GM12892 (cell line): ENCODE measurements at regions not wholly inside any gene's neighbourhood (a gene's known extent, or its start where the extent isn't known, plus 50 kb on each side); places are given as distances from the start of the nearest gene placed in this dataset.

Source experiments
- DNase-seq: peaks from one replicate; pipeline ENCODE4 v3.0.0; 2011; ENCODE audit not compliant: insufficient read length
- FAIRE-seq: peaks from 2 replicates; lab custom pipeline; 2011; peaks lifted over from hg19 to GRCh38; lab: Jason Lieb, UNC
- POLR2A ChIP-seq: IDR thresholded peaks from 2 replicates; pipeline ENCODE4 v1.6.1; 2011; ENCODE audit warnings: low read depth, low read length, control low read depth
- POLR2AphosphoS5 ChIP-seq: IDR thresholded peaks from 2 replicates; pipeline ENCODE4 v1.6.1; 2011; ENCODE audit warnings: low read depth, low read length, control low read depth
- TAF1 ChIP-seq: IDR thresholded peaks from 2 replicates; pipeline ENCODE4 v1.6.1; 2011; ENCODE audit warnings: low read depth, mild to moderate bottlenecking, control low read depth, low read length, borderline replicate concordance

- FAIRE-seq (no peak), DNase-seq (no peak)
- no peak for TF ChIP-seq TAF1
- no peak for TF ChIP-seq POLR2AphosphoS5
- no peak for TF ChIP-seq POLR2A
Measured at GRCh38 chr18:41199212-41199611, 755.8 kb upstream of the PIK3C3 start.

- FAIRE-seq (no peak), DNase-seq (no peak)
- TF ChIP-seq POLR2A (no peak), POLR2AphosphoS5 (no peak)
Measured at GRCh38 chr18:41197967-41198366, 757.1 kb upstream of the PIK3C3 start.

- DNase-seq: no peak
- no peak for FAIRE-seq
- TF ChIP-seq POLR2A (no peak), POLR2AphosphoS5 (no peak), TAF1 (no peak)
Measured at GRCh38 chr18:41170346-41170745, 784.7 kb upstream of the PIK3C3 start.

GRCh38 chr18:41165625-41166024 is 789.4 kb upstream of the PIK3C3 start:
- TF ChIP-seq POLR2A (no peak), TAF1 (no peak), POLR2AphosphoS5 (no peak)
- no peak for FAIRE-seq

GRCh38 chr18:41162781-41163180 is 792.3 kb upstream of the PIK3C3 start:
- TF ChIP-seq POLR2AphosphoS5: no peak
- TF ChIP-seq TAF1: no peak
- TF ChIP-seq POLR2A: no peak
- no peak for FAIRE-seq
- no peak for DNase-seq

More at GRCh38 chr18:41165625-41166024, 789.4 kb upstream of the PIK3C3 start:
- DNase-seq: no peak

GRCh38 chr18:41162191-41162590 is 792.8 kb upstream of the PIK3C3 start:
- FAIRE-seq (no peak), DNase-seq (no peak)
- no peak for TF ChIP-seq POLR2A
- TF ChIP-seq TAF1: no peak
- TF ChIP-seq POLR2AphosphoS5: no peak

GRCh38 chr18:41155910-41156851 is 798.9 kb upstream of the PIK3C3 start:
- FAIRE-seq: no peak
- DNase-seq: no peak
- TF ChIP-seq TAF1 (no peak), POLR2AphosphoS5 (no peak), POLR2A (no peak)

GRCh38 chr18:41155025-41155424 is 800.0 kb upstream of the PIK3C3 start:
- DNase-seq: no peak
- no peak for TF ChIP-seq POLR2AphosphoS5
- FAIRE-seq: no peak

GRCh38 chr18:41153871-41154270 is 801.2 kb upstream of the PIK3C3 start:
- TF ChIP-seq TAF1 (no peak), POLR2A (no peak), POLR2AphosphoS5 (no peak)
- FAIRE-seq (no peak), DNase-seq (no peak)

GRCh38 chr18:41150316-41150715 is 804.7 kb upstream of the PIK3C3 start:
- TF ChIP-seq POLR2AphosphoS5: no peak
- TF ChIP-seq POLR2A: no peak
- TF ChIP-seq TAF1: no peak
- DNase-seq (no peak), FAIRE-seq (no peak)

GRCh38 chr18:41146301-41146700 is 808.7 kb upstream of the PIK3C3 start:
- FAIRE-seq (no peak), DNase-seq (no peak)
- no peak for TF ChIP-seq TAF1
- TF ChIP-seq POLR2A: no peak
- TF ChIP-seq POLR2AphosphoS5: no peak

GRCh38 chr18:41145516-41145915 is 809.5 kb upstream of the PIK3C3 start:
- DNase-seq: no peak

GRCh38 chr18:41144441-41144840 is 810.6 kb upstream of the PIK3C3 start:
- no peak for TF ChIP-seq POLR2AphosphoS5
- TF ChIP-seq TAF1: no peak
- TF ChIP-seq POLR2A: no peak
- no peak for FAIRE-seq
- DNase-seq: no peak

More at GRCh38 chr18:41145516-41145915, 809.5 kb upstream of the PIK3C3 start:
- no peak for FAIRE-seq
- TF ChIP-seq POLR2A: no peak
- TF ChIP-seq TAF1: no peak
- no peak for TF ChIP-seq POLR2AphosphoS5
